Esophagus squamous epithelium (tissue), 4 donors: ENCODE measurements at regions not wholly inside any gene's neighbourhood (a gene's known extent, or its start where the extent isn't known, plus 50 kb on each side); places are given as distances from the start of the nearest gene placed in this dataset.

Experiments used
- CTCF ChIP-seq, 6 experiments: fragments of 450-650 bp in 4 of 6; fragments of 200-600 bp in 2 of 6; sonication (generic) in 2 of 6; IDR thresholded peaks; one replicate each; pipeline ENCODE4 v1.5.1; 2016 to 2019; ENCODE audit warnings: antibody characterized with exemption in 6 of 6, mild to moderate bottlenecking in 4 of 6, moderate library complexity in 4 of 6
- POLR2A ChIP-seq, 4 donors: fragments of 450-650 bp; IDR thresholded peaks; one replicate each; pipeline ENCODE4 v1.6.1; 2017; ENCODE audit warnings: antibody characterized with exemption in 4 of 4, mild to moderate bottlenecking in 4 of 4, moderate library complexity in 3 of 4

DNA sequence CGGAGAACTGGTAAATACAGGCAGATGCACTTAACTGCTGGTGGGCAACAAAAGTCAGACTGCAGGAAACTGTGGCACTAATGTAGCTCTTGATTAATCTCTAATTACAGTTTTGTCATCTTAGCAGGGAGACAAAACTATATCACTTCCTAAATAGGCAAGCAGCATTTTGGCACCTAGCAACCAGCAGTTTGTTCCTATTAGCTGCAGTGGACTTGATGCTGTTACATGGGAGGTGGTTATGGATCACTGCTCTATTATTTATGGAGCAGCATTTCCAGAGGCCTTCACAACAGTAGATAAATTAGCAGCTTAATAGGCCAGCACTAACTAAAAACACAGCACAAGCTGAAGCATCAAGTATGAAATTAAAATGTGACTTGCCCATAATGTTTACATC is 518.3 kb upstream of the ITGA1 start:
- TF ChIP-seq POLR2A (IDR thresholded peaks at IDR 0.05) (no peak), CTCF (IDR thresholded peaks at IDR 0.05) (no peak)
